ENCODE measurements at regions not wholly inside any gene's neighbourhood (a gene's known extent, or its start where the extent isn't known, plus 50 kb on each side); places are given as distances from the start of the nearest gene placed in this dataset.

- H2AFZ ChIP-seq (ENCODE audit: low read depth): no peak overlapping the region
- H3K4me1 ChIP-seq (ENCODE audit: low read depth, poor library complexity, severe bottlenecking): peaks cover 8% of the 10 kb centered on the region
- H3K27ac ChIP-seq: no peak overlapping the region
- H3K36me3 ChIP-seq (ENCODE audit: insufficient read depth): no peaks in the 10 kb centered on the region
- TF ChIP-seq CTCF (conservative IDR thresholded peaks at IDR 0.05; ENCODE audit: low read depth, low read length): no peak
- no peak overlapping the region for H3K4me2 ChIP-seq
- H3K9ac ChIP-seq: no peak overlapping the region
- H3K27me3 ChIP-seq (ENCODE audit: insufficient read depth, low read depth): no peaks in the 10 kb centered on the region
- H3K79me2 ChIP-seq (ENCODE audit: insufficient read depth, low read depth): no peaks in the 10 kb centered on the region
- H4K20me1 ChIP-seq (ENCODE audit: insufficient read depth): no peaks in the 10 kb centered on the region
- no peak overlapping the region for H3K4me3 ChIP-seq (IDR thresholded peaks at IDR 0.05; ENCODE audit: insufficient read depth, low read depth, low read length)
These were observed 79.9 kb upstream of the LMCD1 start for GRCh38 chr3:8421711-8422110.

GRCh38 chr3:8423307-8423706 lies 78.3 kb upstream of the LMCD1 start:
- no peak overlapping the region for H3K4me2 ChIP-seq
- no peaks in the 10 kb centered on the region for H3K27me3 ChIP-seq (ENCODE audit: insufficient read depth, low read depth)
- no peaks in the 10 kb centered on the region for H3K36me3 ChIP-seq (ENCODE audit: insufficient read depth)
- H3K79me2 ChIP-seq (ENCODE audit: insufficient read depth, low read depth): no peaks in the 10 kb centered on the region
- TF ChIP-seq CTCF (conservative IDR thresholded peaks at IDR 0.05; ENCODE audit: low read depth, low read length): no peak
- H2AFZ ChIP-seq (ENCODE audit: low read depth): no peak overlapping the region
- no peak overlapping the region for H3K9ac ChIP-seq
- no peaks in the 10 kb centered on the region for H3K4me1 ChIP-seq (ENCODE audit: low read depth, poor library complexity, severe bottlenecking)
- no peak overlapping the region for H3K27ac ChIP-seq
- H4K20me1 ChIP-seq (ENCODE audit: insufficient read depth): no peaks in the 10 kb centered on the region
- H3K4me3 ChIP-seq (IDR thresholded peaks at IDR 0.05; ENCODE audit: insufficient read depth, low read depth, low read length): no peak overlapping the region

DNA sequence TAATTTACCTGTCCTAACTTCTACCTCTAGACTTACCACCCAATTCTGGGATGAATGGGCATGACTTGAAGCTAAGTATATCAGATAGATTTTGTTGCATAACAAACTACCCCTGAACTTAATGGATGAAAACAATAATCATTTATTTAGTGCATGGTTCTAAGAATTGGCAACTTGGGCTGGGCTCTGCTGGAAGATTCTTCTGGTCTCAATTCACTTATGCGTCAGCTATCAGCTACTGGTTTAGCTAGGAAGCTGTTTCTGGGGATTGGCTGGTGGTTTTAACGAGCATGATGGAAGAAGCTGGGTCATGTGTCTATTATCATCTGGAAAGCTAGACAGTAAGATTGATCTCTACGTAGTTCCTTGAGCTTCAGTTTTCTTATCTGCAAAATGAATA lies 77.3 kb upstream of the LMCD1 start:
- no peak overlapping the region for H2AFZ ChIP-seq (ENCODE audit: low read depth)
- H3K27me3 ChIP-seq (ENCODE audit: insufficient read depth, low read depth): no peaks in the 10 kb centered on the region
- no peak overlapping the region for H3K9ac ChIP-seq
- H3K4me3 ChIP-seq (IDR thresholded peaks at IDR 0.05; ENCODE audit: insufficient read depth, low read depth, low read length): no peak overlapping the region
- no peaks in the 10 kb centered on the region for H3K36me3 ChIP-seq (ENCODE audit: insufficient read depth)
- no peaks in the 10 kb centered on the region for H4K20me1 ChIP-seq (ENCODE audit: insufficient read depth)
- no peak overlapping the region for H3K4me2 ChIP-seq
- no peaks in the 10 kb centered on the region for H3K4me1 ChIP-seq (ENCODE audit: low read depth, poor library complexity, severe bottlenecking)
- no peak for TF ChIP-seq CTCF (conservative IDR thresholded peaks at IDR 0.05; ENCODE audit: low read depth, low read length)
- no peaks in the 10 kb centered on the region for H3K79me2 ChIP-seq (ENCODE audit: insufficient read depth, low read depth)
- H3K27ac ChIP-seq: no peak overlapping the region

GRCh38 chr3:8436661-8437287 lies 64.8 kb upstream of the LMCD1 start:
- Histone ChIP-seq H3K27ac (no peak overlapping the region), H3K9ac (no peak overlapping the region), H3K4me3 (IDR thresholded peaks at IDR 0.05; ENCODE audit: insufficient read depth, low read depth, low read length) (no peak overlapping the region), H2AFZ (ENCODE audit: low read depth) (no peak overlapping the region), H3K27me3 (ENCODE audit: insufficient read depth, low read depth) (no peaks in the 10 kb centered on the region), H4K20me1 (ENCODE audit: insufficient read depth) (no peaks in the 10 kb centered on the region), H3K79me2 (ENCODE audit: insufficient read depth, low read depth) (no peaks in the 10 kb centered on the region), H3K36me3 (ENCODE audit: insufficient read depth) (no peaks in the 10 kb centered on the region), H3K4me1 (ENCODE audit: low read depth, poor library complexity, severe bottlenecking) (no peaks in the 10 kb centered on the region), H3K4me2 (no peak overlapping the region)
- TF ChIP-seq CTCF (conservative IDR thresholded peaks at IDR 0.05; ENCODE audit: low read depth, low read length): no peak

Data from KMS-11 (cell line).